22Rv1 (cell line): ENCODE measurements at regions not wholly inside any gene's neighbourhood (a gene's known extent, or its start where the extent isn't known, plus 50 kb on each side); places are given as distances from the start of the nearest gene placed in this dataset.

ENCODE experiments used
- ZFX ChIP-seq: fragments of 450-650 bp; IDR thresholded peaks from 2 replicates; pipeline ENCODE4 v1.6.1; 2017; ENCODE audit warnings: antibody characterized with exemption, borderline replicate concordance
- TF ChIP-seq, protein P1 (sequence below): fragments of 450-650 bp; IDR thresholded peaks from 2 replicates; pipeline ENCODE4 v1.5.1; 2017; ENCODE audit warnings: mild to moderate bottlenecking

DNA sequence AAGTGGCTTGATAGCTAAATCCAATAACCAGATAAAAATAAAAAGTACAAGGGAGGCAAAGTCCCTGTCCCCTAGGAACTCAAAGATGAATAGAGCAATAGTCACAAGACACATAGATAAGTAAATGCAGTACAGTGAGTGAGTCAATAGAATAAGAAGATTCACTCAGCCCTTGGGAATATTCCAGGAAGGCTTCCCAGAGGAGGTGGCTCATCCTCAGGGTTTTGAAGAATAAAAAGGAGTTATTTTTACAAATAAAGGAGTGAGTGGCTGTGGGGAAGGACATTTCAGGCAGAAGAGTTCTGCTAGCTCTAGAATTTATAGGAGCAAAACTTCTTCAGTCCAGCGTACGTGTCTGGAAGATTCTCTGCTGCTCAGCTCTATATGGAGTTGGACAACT is 177.4 kb upstream of the SDK2 start:
- TF ChIP-seq, protein P1, sequence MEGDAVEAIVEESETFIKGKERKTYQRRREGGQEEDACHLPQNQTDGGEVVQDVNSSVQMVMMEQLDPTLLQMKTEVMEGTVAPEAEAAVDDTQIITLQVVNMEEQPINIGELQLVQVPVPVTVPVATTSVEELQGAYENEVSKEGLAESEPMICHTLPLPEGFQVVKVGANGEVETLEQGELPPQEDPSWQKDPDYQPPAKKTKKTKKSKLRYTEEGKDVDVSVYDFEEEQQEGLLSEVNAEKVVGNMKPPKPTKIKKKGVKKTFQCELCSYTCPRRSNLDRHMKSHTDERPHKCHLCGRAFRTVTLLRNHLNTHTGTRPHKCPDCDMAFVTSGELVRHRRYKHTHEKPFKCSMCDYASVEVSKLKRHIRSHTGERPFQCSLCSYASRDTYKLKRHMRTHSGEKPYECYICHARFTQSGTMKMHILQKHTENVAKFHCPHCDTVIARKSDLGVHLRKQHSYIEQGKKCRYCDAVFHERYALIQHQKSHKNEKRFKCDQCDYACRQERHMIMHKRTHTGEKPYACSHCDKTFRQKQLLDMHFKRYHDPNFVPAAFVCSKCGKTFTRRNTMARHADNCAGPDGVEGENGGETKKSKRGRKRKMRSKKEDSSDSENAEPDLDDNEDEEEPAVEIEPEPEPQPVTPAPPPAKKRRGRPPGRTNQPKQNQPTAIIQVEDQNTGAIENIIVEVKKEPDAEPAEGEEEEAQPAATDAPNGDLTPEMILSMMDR: no peak
- no peak for TF ChIP-seq ZFX
